ENCODE measurements at regions not wholly inside any gene's neighbourhood (a gene's known extent, or its start where the extent isn't known, plus 50 kb on each side); places are given as distances from the start of the nearest gene placed in this dataset.
"Not testable (repeated sequence)": the region's sequence is repeated elsewhere in the genome, so short reads cannot be mapped to it uniquely, and the experiment has no call there.

DNA sequence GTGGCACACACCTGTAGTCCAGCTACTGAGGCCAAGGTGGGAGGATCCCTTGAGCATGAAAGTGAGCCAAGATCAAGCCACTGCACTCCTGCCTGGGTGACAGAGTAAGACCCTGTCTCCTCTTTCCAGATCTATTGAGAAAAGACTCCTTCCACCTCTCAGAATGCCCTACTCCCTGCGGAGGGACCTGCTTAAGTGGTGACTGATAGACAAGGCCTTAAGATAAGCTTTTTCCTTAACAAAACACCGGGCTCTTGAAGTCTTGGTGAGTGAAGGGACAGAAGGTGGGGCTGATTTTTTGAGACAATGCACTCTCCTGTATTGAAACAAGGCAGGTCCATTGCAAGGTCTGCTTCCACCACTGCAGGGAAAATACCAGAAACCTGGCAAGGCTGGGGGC, 338.4 kb upstream of the FRG2C start:
- no peak for DNase-seq

DNA sequence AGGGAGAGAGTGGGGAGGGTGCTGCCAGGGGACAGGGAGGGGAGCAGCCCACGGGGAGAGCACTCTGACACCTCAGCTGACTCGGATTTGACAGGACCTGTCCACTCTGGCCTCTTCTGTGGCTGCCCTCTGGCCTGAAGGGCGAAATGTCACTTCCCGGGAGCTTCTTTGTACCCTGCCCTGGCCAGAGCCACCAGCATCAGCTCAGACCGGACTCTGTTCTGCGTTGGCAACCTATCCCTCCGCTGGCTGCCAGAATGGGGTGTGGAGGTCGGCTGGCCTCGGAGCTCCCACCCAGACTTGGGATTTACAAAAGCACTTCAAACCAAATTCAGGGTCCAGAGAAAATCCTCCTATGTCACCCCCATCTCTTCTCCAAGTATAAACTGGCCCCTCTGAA, 336.7 kb upstream of the FRG2C start:
- no peak for DNase-seq

DNA sequence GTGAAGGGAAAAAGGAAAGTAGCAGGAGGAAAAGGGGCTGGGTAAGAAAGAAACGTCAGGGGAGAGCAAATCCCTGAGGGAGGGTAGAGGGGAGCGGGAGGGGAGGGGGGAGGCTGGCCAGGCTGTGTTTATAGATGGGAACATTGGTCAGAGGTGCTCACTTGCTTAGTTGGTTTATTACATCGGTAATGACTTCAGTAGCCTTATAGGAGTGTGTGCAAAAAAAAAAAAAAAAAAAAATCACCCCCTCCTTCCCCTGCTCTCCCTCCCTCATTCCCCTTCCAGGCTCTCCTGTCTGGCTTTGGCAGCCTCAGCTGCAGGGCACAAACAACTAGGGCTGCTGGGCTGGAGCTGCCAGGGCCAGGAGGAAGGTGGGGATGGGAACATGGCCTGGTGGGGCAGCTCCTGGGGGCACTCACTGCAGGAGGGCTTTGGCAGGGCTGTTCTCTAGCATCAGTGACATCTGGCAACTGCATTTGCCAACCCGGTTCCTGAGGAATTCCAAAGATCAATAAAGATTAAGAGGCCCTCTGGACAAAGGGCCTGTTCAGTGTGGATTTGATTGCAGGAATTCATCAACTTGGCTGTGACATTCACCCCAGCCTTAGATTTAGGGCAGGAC, 334.5 kb upstream of the FRG2C start:
- no peak for DNase-seq

DNA sequence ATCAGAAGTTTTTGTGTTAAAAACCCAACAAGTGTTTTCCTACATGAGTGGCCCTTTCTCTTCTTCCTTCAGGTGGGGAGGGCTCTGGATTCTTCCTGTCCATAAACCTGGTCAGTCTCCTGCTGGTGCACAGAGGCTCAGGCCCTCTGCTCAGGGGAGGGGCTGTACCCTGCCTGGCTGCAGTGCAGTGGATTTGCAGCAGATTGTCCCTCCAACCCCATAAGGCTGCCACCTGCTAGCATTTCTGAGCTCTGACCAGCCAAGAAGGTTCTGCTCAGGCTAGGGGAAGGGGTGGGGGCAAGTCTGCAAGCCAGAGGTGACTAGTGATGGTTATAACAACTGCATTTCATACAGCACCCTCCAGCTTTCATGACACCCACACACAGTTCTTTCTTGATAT, 333.7 kb upstream of the FRG2C start:
- not testable (repeated sequence) for DNase-seq

DNA sequence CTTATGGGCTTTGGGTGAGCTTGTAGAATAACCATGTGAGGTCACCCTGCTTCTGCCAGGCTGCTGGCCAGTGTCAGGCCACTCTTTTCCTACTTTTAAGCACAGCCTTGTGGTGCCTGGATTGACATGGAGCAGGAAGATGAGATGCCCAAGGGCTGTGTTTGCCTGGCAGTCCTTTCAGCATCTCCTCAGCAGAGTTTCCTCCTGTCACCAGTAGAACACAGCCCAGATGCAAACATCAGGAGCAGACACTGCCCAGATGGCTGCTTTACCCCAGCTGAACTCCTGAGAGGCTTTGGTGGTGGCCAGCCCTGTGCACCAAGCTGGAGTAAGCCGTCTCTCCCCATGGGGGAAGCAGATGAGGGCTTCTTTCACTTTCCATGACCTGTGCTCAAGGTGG, 332.0 kb upstream of the FRG2C start:
- DNase-seq: not testable (repeated sequence)

DNA sequence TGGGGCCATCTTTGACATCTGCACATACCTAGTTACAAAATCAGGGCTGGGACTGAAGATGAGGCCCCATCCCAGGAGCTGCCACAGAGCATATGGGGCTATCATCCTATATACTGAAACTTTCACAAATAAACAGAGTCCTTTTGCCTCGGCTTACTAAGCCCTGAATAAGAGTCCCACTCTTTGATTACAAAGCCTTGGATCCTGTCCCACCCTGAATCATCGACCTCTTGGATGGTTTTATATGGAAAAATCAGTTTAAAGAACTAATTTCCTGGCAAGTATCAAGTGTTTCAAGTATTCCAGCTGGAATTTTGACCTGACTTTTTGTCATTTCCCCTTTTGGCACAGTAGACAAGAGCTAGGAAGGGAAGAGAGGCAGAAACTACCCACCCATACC, 331.3 kb upstream of the FRG2C start:
- DNase-seq: no peak

DNA sequence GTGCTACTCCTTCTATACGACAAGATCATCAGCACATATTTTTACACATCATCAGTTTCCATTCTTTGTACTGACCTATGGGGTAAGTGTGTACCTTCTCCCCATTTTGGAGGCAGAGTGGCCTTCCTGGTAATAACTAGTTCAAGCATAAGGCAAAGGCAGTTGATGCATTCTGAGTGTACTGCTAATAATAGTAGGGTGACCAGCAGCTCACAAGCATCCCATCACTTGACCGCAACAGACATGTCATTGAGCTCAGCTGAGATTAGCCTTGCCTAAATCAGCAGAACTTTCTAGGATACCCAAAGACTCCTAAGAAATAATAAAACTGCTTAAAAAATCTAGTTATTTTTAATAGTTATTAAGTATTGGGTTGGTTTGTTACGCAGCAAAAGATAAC, 329.8 kb upstream of the FRG2C start:
- no peak for DNase-seq

DNA sequence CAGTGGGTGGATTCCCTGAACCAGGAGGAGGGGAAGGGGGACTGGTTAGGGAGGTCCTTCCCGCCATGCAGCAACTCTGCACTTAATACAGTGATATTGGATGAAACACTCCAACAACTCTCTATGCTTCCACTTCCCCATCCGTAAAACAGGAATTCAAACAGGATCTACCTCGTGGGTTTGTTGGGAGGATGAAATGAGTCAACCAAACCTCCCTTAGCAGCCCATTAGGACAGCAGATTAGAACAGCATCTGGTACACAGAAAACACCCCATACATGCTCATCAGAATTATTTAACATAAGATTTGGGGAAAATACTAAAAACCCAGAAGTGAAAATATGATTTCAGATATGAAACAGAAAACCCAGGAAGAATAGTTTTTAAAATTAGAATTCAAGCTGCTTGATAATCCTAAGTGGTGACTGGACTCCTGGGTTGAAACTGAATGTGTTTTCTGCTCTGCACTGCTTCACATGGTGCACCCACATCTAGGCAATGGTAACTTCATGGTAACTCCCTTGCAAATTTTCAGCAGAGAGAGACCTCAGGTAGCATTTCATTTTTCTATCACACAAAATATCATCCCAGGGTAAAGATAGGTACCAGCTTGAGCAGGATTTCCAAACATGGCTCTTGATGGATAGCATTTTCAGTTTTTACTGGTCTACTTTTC, 326.8 kb upstream of the FRG2C start:
- DNase-seq: no peak

DNA sequence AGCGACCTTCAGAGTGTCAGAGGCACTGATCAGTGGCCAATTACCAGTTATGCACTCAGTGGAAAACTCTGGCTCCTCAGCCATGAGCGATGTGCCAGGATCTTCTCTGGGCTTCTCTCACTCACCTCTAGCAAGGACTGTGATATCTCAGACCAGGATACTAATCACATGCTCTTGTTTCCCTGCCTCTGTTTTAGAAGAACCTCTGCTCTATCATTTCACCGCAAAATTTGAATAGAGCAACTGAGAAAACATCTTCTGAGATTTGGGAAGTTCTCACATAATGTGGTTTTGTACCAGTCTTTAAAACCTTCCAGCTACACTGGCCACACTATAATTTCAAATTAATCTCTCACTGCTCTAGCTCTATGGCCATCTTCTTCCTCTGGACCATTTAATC, 325.8 kb upstream of the FRG2C start:
- DNase-seq: no peak

DNA sequence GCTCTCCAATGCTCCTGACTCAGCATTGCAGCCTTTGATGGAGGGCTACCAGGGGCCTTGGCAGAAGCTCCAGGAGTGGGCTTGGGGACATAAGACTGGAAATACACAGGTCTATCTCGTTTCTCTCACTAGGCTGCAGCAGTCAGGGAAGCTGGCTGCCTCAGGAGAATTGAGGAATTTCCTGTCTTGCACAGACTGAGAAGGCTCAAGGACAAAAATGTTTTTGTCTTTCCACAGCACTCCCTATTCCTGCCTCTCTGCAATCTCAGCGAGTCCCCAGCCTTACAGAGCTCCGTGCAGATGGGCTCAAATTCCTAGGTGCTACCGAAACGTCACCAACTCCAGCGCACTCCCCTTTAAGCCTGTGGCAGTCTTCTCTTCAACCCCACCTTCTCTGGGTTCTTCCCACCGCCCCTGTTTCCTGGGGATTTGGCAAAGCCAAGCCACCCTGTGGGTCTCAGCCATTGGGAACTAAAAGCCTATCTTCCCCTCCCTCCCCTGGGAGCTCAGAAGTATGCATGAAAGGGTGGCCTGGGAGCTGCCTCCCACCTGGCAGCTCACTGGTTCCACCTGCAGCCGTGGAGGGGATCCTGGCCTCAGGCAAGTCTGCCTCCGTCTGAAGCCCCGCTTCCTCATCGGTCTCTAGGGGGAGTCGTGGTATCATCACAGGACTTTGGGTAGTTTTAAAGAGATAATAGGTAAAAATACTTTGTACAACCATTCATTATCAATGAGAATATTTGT, 322.6 kb upstream of the FRG2C start:
- DNase-seq: no peak

DNA sequence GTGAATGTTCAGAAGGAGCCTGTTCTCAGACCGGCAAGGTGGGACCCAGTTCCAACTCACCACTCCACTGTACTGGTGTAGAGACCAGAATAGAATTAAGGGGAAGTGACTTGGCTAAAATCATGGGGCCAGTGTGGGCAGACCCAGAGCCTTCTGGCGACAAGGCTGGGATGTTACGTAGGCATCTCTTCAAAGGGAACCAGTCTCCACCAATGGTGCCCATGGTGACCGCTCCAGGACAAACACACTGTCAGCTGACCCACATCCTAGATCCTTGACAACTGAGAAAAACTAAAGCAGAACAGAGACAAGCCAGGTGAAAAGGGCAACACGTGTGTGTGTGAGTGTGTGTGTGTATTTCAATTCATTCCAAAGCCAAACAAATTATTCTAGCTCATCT, 321.7 kb upstream of the FRG2C start:
- no peak for DNase-seq

DNA sequence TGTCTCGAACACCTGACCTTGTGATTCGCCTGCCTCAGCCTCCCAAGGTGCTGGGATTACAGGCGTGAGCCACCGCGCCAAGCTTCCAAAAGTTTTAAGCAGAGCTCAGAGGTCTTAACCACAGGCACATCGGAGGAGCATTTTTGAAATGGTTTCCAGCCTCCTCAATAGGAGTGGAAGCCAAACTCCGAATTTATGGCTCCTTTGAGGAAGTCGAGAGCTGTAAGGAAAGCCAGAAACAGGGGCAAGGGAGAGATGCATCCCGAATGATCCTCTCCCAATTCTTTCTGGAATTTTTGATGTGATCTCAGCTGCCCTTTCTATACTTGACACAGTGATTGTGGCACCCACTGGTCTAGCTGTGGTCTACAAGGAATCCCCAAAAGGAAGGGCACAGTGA, 313.6 kb upstream of the FRG2C start:
- not testable (repeated sequence) for DNase-seq

DNA sequence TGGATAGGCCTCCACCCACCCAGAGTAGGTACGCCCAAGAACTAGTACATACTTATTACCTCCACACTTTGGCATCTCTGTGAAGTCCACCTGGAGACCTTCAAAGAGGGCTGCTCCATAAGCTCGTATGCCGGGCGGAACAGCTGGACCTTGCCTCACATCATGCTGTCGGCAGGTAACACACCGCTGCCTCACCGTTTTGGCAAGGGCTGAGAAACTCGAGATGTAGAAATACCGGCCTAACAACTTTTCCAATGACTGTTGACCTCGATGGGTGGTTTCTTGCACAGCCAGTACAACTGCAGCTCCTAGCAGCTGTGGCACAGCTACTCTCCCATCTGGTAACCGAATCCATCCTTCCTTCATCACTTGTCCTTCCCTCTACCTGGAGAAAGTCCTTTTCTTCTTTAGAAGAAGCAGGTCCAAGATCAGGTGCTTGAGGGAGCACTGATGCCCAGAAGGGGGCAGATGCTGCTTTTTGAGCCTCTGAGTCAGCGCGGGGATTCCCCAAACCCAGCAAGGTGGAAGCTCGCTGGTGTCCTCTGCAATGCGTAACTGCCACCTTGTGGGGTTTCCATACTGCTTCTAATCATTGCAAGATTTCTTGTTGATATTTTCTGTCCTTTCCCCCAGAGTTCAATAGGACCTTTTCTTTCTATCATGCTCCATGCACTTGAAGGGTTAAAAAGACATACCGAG, 301.9 kb upstream of the FRG2C start:
- DNase-seq: peak; percentile 36

DNA sequence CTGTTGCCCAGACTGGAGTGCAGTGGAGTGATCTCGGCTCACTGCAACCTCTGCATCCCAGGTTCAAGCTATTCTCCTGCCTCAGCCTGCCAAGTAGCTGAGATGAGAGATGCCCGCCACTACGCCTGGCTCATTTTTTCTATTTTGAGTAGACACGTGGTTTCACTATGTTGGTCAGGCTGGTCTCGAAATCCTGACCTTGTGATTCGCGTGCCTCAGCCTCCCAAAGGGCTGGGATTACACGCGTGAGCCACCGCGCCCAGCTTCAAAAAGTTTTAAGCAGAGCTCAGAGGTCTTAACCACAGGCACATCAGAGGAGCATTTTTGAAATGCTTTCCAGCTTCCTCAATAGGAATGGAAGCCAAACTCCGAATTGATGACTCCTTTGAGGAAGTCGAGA, 291.2 kb upstream of the FRG2C start:
- DNase-seq: not testable (repeated sequence)

DNA sequence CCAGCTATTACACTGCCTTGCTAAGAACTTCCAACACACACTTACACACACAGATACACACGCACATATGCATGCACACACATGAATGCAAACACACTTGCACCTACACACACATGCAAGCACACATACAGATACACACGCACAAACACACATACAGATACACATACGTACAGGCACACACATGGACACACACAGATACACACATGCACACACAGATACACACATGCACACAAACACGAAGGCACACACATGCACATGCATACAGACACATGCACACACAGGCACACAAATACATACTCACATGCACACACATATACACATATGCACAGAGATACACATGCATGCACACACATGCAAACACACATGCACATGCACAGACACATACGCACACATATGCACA, 284.3 kb upstream of the FRG2C start:
- DNase-seq: not testable (repeated sequence)

DNA sequence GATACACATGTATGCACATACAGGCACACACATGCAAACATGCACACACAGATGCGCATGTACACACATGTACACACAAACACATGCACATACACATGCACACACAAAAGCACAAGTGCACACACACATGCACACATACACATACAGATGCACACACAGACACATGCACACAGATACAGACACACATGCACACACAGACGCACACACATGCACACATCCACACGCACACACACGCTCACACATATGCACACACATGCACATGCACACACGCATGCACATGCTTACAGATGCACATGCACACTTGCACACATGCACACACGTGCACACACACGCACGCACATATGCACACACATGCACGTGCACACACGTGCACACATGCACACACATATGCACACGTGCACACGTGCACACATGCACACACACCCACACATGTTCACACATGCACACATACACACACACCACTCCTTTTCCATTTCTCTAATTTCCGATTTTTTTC, 283.8 kb upstream of the FRG2C start:
- no peak for DNase-seq

DNA sequence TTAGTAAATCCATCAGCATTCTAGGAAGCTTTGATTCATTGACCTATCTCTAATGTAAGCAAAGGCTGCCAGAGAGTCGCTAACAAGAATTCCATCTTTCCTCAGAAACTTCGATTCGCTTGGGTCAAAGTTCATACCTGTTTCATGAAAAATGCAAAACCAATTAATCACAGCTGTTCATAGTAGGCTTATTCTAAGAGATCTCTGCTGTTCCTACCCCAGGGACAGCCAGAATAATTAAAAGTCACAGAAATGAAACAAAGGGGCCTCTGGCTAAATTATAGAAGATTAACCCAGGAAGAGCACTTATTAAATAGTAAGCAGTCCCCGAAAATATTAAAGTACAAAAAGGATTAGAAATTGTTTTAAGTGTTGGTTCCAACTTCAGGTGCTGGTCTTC, 280.1 kb upstream of the FRG2C start:
- DNase-seq: not testable (repeated sequence)

DNA sequence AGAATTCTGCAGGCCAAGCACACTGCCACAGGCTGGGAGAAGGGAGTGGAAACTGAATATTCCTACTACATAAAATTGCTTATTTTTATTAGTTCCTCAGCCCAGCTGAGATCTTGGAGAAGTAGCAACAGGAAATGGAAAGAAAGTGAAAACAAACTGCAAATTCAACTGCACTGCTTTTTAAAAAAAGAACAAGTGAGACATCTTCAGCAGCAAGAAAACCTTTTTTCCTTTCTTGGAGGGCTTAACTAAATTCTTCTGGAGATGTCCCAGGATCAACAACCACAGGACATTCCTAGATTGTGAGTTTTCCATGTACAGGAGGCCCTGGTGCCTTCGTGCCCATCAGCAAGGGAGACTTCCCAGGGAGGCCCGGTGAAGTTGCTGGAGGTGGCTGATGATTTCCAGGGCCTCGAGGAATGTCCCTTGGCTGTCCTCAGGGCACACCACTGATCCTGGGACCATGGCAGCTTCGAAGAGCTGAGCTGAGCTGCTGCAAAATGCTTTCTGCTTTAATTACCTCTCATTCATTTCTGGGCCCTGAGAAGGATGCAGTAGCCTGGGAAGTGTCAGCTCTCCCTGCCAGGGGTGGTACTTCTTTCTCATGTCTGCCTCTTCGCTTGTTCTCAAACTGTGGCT, 275.5 kb upstream of the FRG2C start:
- DNase-seq: not testable (repeated sequence)

DNA sequence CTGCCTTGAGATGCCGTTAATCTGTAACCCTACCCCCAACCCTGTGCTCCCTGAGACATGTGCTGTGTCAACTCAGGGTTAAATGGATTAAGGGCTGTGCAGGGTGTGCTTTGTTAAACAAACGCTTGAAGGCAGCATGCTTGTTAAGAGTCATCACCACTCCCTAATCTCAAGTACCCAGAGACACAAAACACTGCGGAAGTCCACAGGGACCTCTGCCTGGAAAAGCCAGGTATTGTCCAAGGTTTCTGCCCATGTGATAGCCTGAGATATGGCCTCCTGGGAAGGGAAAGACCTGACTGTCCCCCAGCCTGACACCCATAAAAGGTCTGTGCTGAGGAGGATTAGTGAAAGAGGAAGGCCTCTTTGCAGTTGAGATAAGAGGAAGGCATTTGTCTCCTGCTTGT, 270.8 kb upstream of the FRG2C start:
- not testable (repeated sequence) for DNase-seq

DNA sequence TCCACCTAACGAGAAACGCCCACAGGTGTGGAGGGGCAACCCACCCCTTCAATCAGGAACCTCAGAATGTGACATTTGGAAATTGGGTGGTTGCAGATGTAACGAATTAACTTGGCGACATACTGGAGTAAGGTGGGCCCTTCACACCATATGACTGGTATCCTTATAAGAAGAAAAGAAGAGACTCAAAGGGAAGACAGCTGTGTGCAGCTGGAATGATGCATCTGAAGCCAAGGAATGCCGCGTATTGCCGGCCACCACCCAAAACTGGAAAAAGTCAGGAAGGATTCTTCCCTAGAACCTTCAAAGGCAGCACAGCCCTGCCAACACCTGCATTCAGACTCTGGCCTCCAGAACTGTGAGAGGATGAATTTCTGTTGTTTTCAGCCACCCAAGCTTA, 270.0 kb upstream of the FRG2C start:
- not testable (repeated sequence) for DNase-seq

DNA sequence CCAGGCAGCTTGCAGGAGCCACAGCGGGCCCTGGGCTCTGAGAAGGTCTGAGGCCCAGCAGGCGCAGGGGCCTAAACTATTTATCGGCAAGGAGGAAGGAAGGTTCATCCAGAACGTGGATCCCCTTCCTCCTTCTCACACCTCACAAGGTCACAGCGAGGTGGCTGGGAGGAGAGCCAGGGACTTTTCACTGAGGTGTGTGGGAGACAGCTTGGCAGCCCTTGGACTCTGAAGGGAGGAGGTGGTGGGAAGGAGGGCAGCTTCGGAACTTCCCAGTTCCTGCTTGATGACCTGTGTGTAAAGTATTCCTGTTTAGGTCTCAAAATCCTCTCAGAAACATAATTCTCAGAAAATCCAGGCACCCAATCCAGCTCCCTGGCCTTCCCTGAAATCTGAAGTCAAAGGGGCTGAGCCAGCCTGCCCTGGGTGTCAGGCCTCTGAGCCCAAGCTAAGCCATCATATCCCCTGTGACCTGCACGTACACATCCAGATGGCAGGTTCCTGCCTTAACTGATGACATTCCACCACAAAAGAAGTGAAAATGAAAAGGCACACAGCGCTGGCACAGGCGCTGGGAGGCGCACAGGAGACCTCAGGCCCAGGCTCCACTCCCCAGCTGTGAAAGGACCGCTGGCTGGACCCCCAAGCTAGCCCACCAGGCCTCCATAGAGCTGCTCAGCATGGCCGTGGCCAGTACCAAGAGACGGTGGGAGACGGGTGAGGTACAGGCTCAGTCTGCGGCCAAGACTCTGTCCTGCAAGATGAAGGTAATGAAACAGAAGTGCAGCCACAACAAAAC, 269.4 kb upstream of the FRG2C start:
- not testable (repeated sequence) for DNase-seq
